ENCODE measurements at regions not wholly inside any gene's neighbourhood (a gene's known extent, or its start where the extent isn't known, plus 50 kb on each side); places are given as distances from the start of the nearest gene placed in this dataset.

- TF ChIP-seq JUN (IDR thresholded peaks at IDR 0.05) (no peak), REST (IDR thresholded peaks at IDR 0.05) (no peak), CEBPB (IDR thresholded peaks at IDR 0.05) (no peak)
These were observed 183.1 kb downstream of the SMAD2 start (continued) for GRCh38 chr18:47747260-47747795.

DNA sequence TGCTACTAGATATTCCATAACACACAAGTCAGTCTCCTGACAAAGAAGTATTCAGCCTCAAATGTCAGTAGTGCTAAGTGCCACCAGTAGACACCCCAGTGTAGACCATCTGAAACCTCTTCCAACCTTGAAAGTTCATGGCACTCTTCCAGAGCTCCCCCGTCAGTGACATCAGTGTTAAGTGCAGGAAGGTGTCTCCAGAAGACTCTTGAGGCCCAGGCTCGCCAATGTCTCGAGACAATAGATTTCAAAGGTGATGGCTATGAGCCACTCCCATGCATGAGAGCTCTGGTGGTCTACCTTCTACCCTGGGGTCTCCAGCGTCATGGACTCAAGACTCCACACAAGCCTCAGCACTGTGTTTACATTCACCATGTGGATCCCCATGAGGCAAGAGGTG is 183.8 kb downstream of the SMAD2 start:
- Histone ChIP-seq H3K9me3 (no peaks in the 10 kb centered on the region), H3K4me2 (no peak overlapping the region), H3K4me3 (no peak overlapping the region), H3K4me1 (no peaks in the 10 kb centered on the region), H3K27ac (no peak overlapping the region)
- ChIA-PET CTCF (interaction anchor here (1.5 to 4.1 kb wide), 3 partner anchors 150 to 532 kb away, joined by 3 to 40 read pairs (median 13); no protein-coding TSS in a partner anchor), POLR2A (no interaction called here)
- 0% methylated on average over 1 of the region's 4 CpGs for WGBS (ENCODE audit: missing lambda C conversion rate)
- no peak for DNase-seq (ENCODE audit: low read depth in 1 of 2, low spot score in 1 of 2)
- no peak for TF ChIP-seq JUN (IDR thresholded peaks at IDR 0.05)
- TF ChIP-seq HOXB5 (CRISPR knock-in tag; IDR thresholded peaks at IDR 0.05): no peak
- no peak for TF ChIP-seq EHMT2 (IDR thresholded peaks at IDR 0.05; ENCODE audit: low read depth)
- no peak for TF ChIP-seq CTCF (IDR thresholded peaks at IDR 0.05)
- no peak for FAIRE-seq
- no peak for ATAC-seq

DNA sequence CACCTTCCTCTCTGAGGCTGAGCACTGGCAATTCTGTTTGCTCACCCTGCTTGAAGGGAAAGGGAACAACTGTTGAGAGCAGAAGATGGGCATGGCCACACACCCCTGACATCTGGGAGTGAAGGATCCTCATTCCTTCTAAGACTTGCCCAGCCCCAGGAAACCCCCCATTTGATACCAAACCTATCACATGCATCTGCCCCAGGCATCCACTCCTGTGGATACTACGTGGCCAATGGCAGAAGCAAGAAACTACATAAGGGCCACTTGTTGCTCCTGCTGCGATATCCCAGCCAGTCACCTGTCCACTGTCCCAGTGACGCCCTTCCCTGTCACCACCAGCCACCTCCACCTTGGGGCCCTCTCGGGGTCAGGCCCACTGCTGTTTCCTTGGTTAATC is 185.2 kb downstream of the SMAD2 start:
- 30% methylated on average over 4 of the region's 4 CpGs for WGBS (ENCODE audit: missing lambda C conversion rate)
- FAIRE-seq: no peak
- Histone ChIP-seq H3K4me2 (no peak overlapping the region), H3K4me1 (no peaks in the 10 kb centered on the region), H3K27ac (no peak overlapping the region), H3K9me3 (no peaks in the 10 kb centered on the region), H3K4me3 (no peak overlapping the region)
- TF ChIP-seq, protein P1, sequence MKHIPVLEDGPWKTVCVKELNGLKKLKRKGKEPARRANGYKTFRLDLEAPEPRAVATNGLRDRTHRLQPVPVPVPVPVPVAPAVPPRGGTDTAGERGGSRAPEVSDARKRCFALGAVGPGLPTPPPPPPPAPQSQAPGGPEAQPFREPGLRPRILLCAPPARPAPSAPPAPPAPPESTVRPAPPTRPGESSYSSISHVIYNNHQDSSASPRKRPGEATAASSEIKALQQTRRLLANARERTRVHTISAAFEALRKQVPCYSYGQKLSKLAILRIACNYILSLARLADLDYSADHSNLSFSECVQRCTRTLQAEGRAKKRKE (CRISPR knock-in tag; IDR thresholded peaks at IDR 0.05; ENCODE audit: low read depth): no peak
- no peak for TF ChIP-seq NR3C1 (IDR thresholded peaks at IDR 0.05)
- TF ChIP-seq CHD4 (IDR thresholded peaks at IDR 0.05; ENCODE audit: borderline replicate concordance): no peak
- no peak for TF ChIP-seq ZSCAN20 (CRISPR knock-in tag; IDR thresholded peaks at IDR 0.05)
- TF ChIP-seq FOSB (CRISPR knock-in tag; IDR thresholded peaks at IDR 0.05): no peak
- no peak for TF ChIP-seq SMC3 (IDR thresholded peaks at IDR 0.05)
- no peak for TF ChIP-seq RAD21 (conservative IDR thresholded peaks at IDR 0.05 in 1 of 2, IDR thresholded peaks at IDR 0.05 in 1 of 2)
- no peak for TF ChIP-seq ZNF302 (CRISPR knock-in tag; IDR thresholded peaks at IDR 0.05)
- TF ChIP-seq HEYL (CRISPR knock-in tag; IDR thresholded peaks at IDR 0.05): no peak
- no peak for TF ChIP-seq FOXS1 (CRISPR knock-in tag; IDR thresholded peaks at IDR 0.05)
- no peak for TF ChIP-seq MAFK (IDR thresholded peaks at IDR 0.05; ENCODE audit: partially characterized antibody)
- TF ChIP-seq POLR2AphosphoS2 (conservative IDR thresholded peaks at IDR 0.05; ENCODE audit: low read length): no peak
- TF ChIP-seq PHF8 (IDR thresholded peaks at IDR 0.05; ENCODE audit: borderline replicate concordance, low read depth): no peak
- TF ChIP-seq, protein P2, sequence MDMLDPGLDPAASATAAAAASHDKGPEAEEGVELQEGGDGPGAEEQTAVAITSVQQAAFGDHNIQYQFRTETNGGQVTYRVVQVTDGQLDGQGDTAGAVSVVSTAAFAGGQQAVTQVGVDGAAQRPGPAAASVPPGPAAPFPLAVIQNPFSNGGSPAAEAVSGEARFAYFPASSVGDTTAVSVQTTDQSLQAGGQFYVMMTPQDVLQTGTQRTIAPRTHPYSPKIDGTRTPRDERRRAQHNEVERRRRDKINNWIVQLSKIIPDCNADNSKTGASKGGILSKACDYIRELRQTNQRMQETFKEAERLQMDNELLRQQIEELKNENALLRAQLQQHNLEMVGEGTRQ (IDR thresholded peaks at IDR 0.05): no peak
- no peak for DNase-seq (ENCODE audit: low read depth in 1 of 2, low spot score in 1 of 2)
- ChIA-PET POLR2A (no interaction called here), CTCF (interaction anchor here (0.7 to 4.1 kb wide), 7 partner anchors 10 to 696 kb away, joined by 3 to 13 read pairs (median 3); no protein-coding TSS in a partner anchor)
- no peak for ATAC-seq

Data from A549 (cell line).